NT2/D1 (cell line): ENCODE measurements at regions not wholly inside any gene's neighbourhood (a gene's known extent, or its start where the extent isn't known, plus 50 kb on each side); places are given as distances from the start of the nearest gene placed in this dataset.

ENCODE experiments used
- DNase-seq: peaks from one replicate; pipeline ENCODE4 v3.0.0-alpha.2; 2011; ENCODE audit warnings: low read depth, low spot score
- H3K27me3 ChIP-seq: 2 replicates; pipeline ENCODE4 v1.6.0; 2011; ENCODE audit warnings: mild to moderate bottlenecking; ENCODE audit not compliant: insufficient read length, insufficient read depth
- H3K36me3 ChIP-seq: 2 replicates; pipeline ENCODE4 v1.6.1; 2011; ENCODE audit warnings: mild to moderate bottlenecking, low read length, mixed read lengths; ENCODE audit not compliant: insufficient read depth, insufficient read length
- H3K4me1 ChIP-seq: 2 replicates; pipeline ENCODE4 v1.5.1; 2011; ENCODE audit not compliant: insufficient read depth, insufficient read length
- H3K4me3 ChIP-seq: 2 replicates; pipeline ENCODE4 v1.5.1; 2011; ENCODE audit warnings: low read depth; ENCODE audit not compliant: insufficient read length
- H3K9ac ChIP-seq: 2 replicates; pipeline ENCODE4 v1.6.0; 2011; ENCODE audit warnings: low read depth; ENCODE audit not compliant: insufficient read length
- H3K9me3 ChIP-seq: 2 replicates; pipeline ENCODE4 v1.5.1; 2011; ENCODE audit warnings: mild to moderate bottlenecking, low read length; ENCODE audit not compliant: insufficient read depth
- SUZ12 ChIP-seq: IDR thresholded peaks from 2 replicates; pipeline ENCODE4 v1.6.1; 2011; ENCODE audit not compliant: insufficient read length, insufficient read depth; ENCODE audit errors: extremely low read depth
- YY1 ChIP-seq: IDR thresholded peaks from 2 replicates; pipeline ENCODE4 v1.6.1; 2011; ENCODE audit not compliant: insufficient read length, insufficient read depth
- ZNF274 ChIP-seq: IDR thresholded peaks from 2 replicates; pipeline ENCODE4 v1.6.1; 2011; ENCODE audit warnings: mild to moderate bottlenecking, low read depth, low read length

GRCh38 chr4:58050439-58050838 lies 940.3 kb upstream of the IGFBP7 start:
- no peak overlapping the region for H3K9ac ChIP-seq
- H3K4me1 ChIP-seq = no peaks in the 10 kb centered on the region
- TF ChIP-seq ZNF274 (no peak), SUZ12 (no peak), YY1 (no peak)

GRCh38 chr4:58048491-58048890 lies 938.3 kb upstream of the IGFBP7 start:
- DNase-seq = no peak
- H3K4me1 ChIP-seq = no peaks in the 10 kb centered on the region
- H3K36me3 ChIP-seq = no peaks in the 10 kb centered on the region
- H3K4me3 ChIP-seq = no peak overlapping the region
- no peaks in the 10 kb centered on the region for H3K9me3 ChIP-seq
- no peaks in the 10 kb centered on the region for H3K27me3 ChIP-seq
- no peak overlapping the region for H3K9ac ChIP-seq
- TF ChIP-seq ZNF274 (no peak), YY1 (no peak), SUZ12 (no peak)

More at GRCh38 chr4:58050439-58050838, 940.3 kb upstream of the IGFBP7 start:
- Histone ChIP-seq H3K9me3 (no peaks in the 10 kb centered on the region), H3K4me3 (no peak overlapping the region), H3K36me3 (no peaks in the 10 kb centered on the region), H3K27me3 (no peaks in the 10 kb centered on the region)
- DNase-seq = no peak

GRCh38 chr4:58042176-58042575 lies 932.0 kb upstream of the IGFBP7 start:
- Histone ChIP-seq H3K4me3 (no peak overlapping the region), H3K27me3 (no peaks in the 10 kb centered on the region), H3K9ac (no peak overlapping the region), H3K9me3 (no peaks in the 10 kb centered on the region), H3K4me1 (no peaks in the 10 kb centered on the region), H3K36me3 (no peaks in the 10 kb centered on the region)
- no peak for DNase-seq
- TF ChIP-seq YY1 (no peak), ZNF274 (no peak), SUZ12 (no peak)

- no peak for DNase-seq
- TF ChIP-seq YY1 = no peak
- TF ChIP-seq SUZ12 = no peak
- no peak for TF ChIP-seq ZNF274
- Histone ChIP-seq H3K4me3 (no peak overlapping the region), H3K9ac (no peak overlapping the region), H3K4me1 (no peaks in the 10 kb centered on the region), H3K9me3 (no peaks in the 10 kb centered on the region), H3K36me3 (no peaks in the 10 kb centered on the region), H3K27me3 (no peaks in the 10 kb centered on the region)
Measured at GRCh38 chr4:57993944-57994343, 883.8 kb upstream of the IGFBP7 start.

- no peaks in the 10 kb centered on the region for H3K27me3 ChIP-seq
- no peak for TF ChIP-seq YY1
Measured at GRCh38 chr4:57989430-57989829, 879.2 kb upstream of the IGFBP7 start.

GRCh38 chr4:57985161-57985560 lies 875.0 kb upstream of the IGFBP7 start:
- H3K27me3 ChIP-seq = no peaks in the 10 kb centered on the region
- H3K36me3 ChIP-seq = no peaks in the 10 kb centered on the region
- no peaks in the 10 kb centered on the region for H3K9me3 ChIP-seq
- H3K4me3 ChIP-seq = no peak overlapping the region
- no peak for DNase-seq
- no peaks in the 10 kb centered on the region for H3K4me1 ChIP-seq
- TF ChIP-seq ZNF274 (no peak), SUZ12 (no peak), YY1 (no peak)
- no peak overlapping the region for H3K9ac ChIP-seq

More at GRCh38 chr4:57989430-57989829, 879.2 kb upstream of the IGFBP7 start:
- H3K36me3 ChIP-seq = no peaks in the 10 kb centered on the region
- H3K4me1 ChIP-seq = no peaks in the 10 kb centered on the region
- H3K4me3 ChIP-seq = no peak overlapping the region
- no peak overlapping the region for H3K9ac ChIP-seq
- H3K9me3 ChIP-seq = no peaks in the 10 kb centered on the region
- no peak for DNase-seq

- no peak overlapping the region for H3K9ac ChIP-seq
- H3K4me1 ChIP-seq = no peaks in the 10 kb centered on the region
- H3K4me3 ChIP-seq = no peak overlapping the region
- H3K36me3 ChIP-seq = no peaks in the 10 kb centered on the region
- H3K9me3 ChIP-seq = no peaks in the 10 kb centered on the region
- H3K27me3 ChIP-seq = no peaks in the 10 kb centered on the region
- TF ChIP-seq SUZ12 (no peak), YY1 (no peak), ZNF274 (no peak)
- no peak for DNase-seq
Measured at GRCh38 chr4:57981123-57981522, 870.9 kb upstream of the IGFBP7 start.

- Histone ChIP-seq H3K9ac (no peak overlapping the region), H3K9me3 (no peaks in the 10 kb centered on the region), H3K36me3 (no peaks in the 10 kb centered on the region), H3K4me1 (no peaks in the 10 kb centered on the region), H3K27me3 (no peaks in the 10 kb centered on the region), H3K4me3 (no peak overlapping the region)
- TF ChIP-seq ZNF274 = no peak
- TF ChIP-seq SUZ12 = no peak
- TF ChIP-seq YY1 = no peak
- DNase-seq = no peak
Measured at GRCh38 chr4:57974821-57975220, 864.6 kb upstream of the IGFBP7 start.
